Renal cortical epithelial cell (primary cell): ENCODE measurements at regions not wholly inside any gene's neighbourhood (a gene's known extent, or its start where the extent isn't known, plus 50 kb on each side); places are given as distances from the start of the nearest gene placed in this dataset.

Experiments used
- DNase-seq: peaks from one replicate; pipeline ENCODE4 v3.0.0-alpha.2; 2011; ENCODE audit warnings: low read depth

GRCh38 chrX:8232406-8232805, 61.3 kb upstream of the VCX2 start:
- DNase-seq = no peak

- no peak for DNase-seq
These were observed 62.0 kb upstream of the VCX2 start for GRCh38 chrX:8233091-8233490.

- DNase-seq = peak; percentile 3
These were observed 64.0 kb upstream of the VCX2 start for GRCh38 chrX:8235026-8235425.

- DNase-seq = no peak
These were observed 66.7 kb upstream of the VCX2 start for GRCh38 chrX:8237718-8238117.

GRCh38 chrX:8242431-8243020, 71.5 kb upstream of the VCX2 start:
- no peak for DNase-seq

- DNase-seq = no peak
These were observed 73.2 kb upstream of the VCX2 start for GRCh38 chrX:8244301-8244700.

GRCh38 chrX:8245411-8245810, 74.3 kb upstream of the VCX2 start:
- peak; percentile 2 for DNase-seq

GRCh38 chrX:8253096-8253495, 82.0 kb upstream of the VCX2 start:
- no peak for DNase-seq

GRCh38 chrX:8254401-8254800, 83.3 kb upstream of the VCX2 start:
- no peak for DNase-seq

GRCh38 chrX:8272821-8273220, 101.8 kb upstream of the VCX2 start:
- DNase-seq = no peak

- peak; percentile 11 for DNase-seq
These were observed 102.4 kb upstream of the VCX2 start for GRCh38 chrX:8273451-8273895.

GRCh38 chrX:8274170-8274569, 103.1 kb upstream of the VCX2 start:
- DNase-seq = no peak

GRCh38 chrX:8278557-8278956, 107.5 kb upstream of the VCX2 start:
- peak; percentile 45 for DNase-seq

GRCh38 chrX:8279323-8279722, 108.3 kb upstream of the VCX2 start:
- DNase-seq = no peak

GRCh38 chrX:8284131-8284530, 113.1 kb upstream of the VCX2 start:
- DNase-seq = peak; percentile 73

GRCh38 chrX:8288590-8288989, 117.5 kb upstream of the VCX2 start:
- peak; percentile 25 for DNase-seq

- DNase-seq = peak; percentile 27
These were observed 118.5 kb upstream of the VCX2 start for GRCh38 chrX:8289523-8289922.

GRCh38 chrX:8297766-8298165, 126.7 kb upstream of the VCX2 start:
- DNase-seq = no peak

GRCh38 chrX:8304668-8305067, 133.6 kb upstream of the VCX2 start:
- no peak for DNase-seq

GRCh38 chrX:8305350-8305749, 134.3 kb upstream of the VCX2 start:
- DNase-seq = no peak

- no peak for DNase-seq
These were observed 135.3 kb upstream of the VCX2 start for GRCh38 chrX:8306291-8306925.

GRCh38 chrX:8310409-8310808, 139.3 kb upstream of the VCX2 start:
- DNase-seq = no peak

- no peak for DNase-seq
These were observed 142.8 kb upstream of the VCX2 start for GRCh38 chrX:8313844-8314243.

GRCh38 chrX:8314881-8315280, 143.8 kb upstream of the VCX2 start:
- no peak for DNase-seq
